ENCODE measurements at regions not wholly inside any gene's neighbourhood (a gene's known extent, or its start where the extent isn't known, plus 50 kb on each side); places are given as distances from the start of the nearest gene placed in this dataset.

GRCh38 chr14:87457720-87458119 is 535.3 kb downstream of the GALC start:
- TF ChIP-seq EZH2 (IDR thresholded peaks at IDR 0.05; ENCODE audit: insufficient read depth, low read length), result no peak
- TF ChIP-seq, protein P1, sequence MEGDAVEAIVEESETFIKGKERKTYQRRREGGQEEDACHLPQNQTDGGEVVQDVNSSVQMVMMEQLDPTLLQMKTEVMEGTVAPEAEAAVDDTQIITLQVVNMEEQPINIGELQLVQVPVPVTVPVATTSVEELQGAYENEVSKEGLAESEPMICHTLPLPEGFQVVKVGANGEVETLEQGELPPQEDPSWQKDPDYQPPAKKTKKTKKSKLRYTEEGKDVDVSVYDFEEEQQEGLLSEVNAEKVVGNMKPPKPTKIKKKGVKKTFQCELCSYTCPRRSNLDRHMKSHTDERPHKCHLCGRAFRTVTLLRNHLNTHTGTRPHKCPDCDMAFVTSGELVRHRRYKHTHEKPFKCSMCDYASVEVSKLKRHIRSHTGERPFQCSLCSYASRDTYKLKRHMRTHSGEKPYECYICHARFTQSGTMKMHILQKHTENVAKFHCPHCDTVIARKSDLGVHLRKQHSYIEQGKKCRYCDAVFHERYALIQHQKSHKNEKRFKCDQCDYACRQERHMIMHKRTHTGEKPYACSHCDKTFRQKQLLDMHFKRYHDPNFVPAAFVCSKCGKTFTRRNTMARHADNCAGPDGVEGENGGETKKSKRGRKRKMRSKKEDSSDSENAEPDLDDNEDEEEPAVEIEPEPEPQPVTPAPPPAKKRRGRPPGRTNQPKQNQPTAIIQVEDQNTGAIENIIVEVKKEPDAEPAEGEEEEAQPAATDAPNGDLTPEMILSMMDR (IDR thresholded peaks at IDR 0.05; ENCODE audit: insufficient read depth, low read depth, low read length), result no peak
